OCI-LY1 (cell line): ENCODE measurements at regions not wholly inside any gene's neighbourhood (a gene's known extent, or its start where the extent isn't known, plus 50 kb on each side); places are given as distances from the start of the nearest gene placed in this dataset.

ENCODE experiments used
- H2AFZ ChIP-seq: fragments of 200-600 bp; sonication (generic), shearing (Covaris generic); 2 replicates; pipeline ENCODE4 v1.6.0; 2014; ENCODE audit warnings: antibody characterized with exemption, mild to moderate bottlenecking, low read length
- H3F3A ChIP-seq: fragments of 200-600 bp; sonication (generic), shearing (Covaris generic); 2 replicates; pipeline ENCODE4 v1.6.0; 2014; ENCODE audit warnings: mild to moderate bottlenecking, antibody characterized with exemption, low read length, moderate library complexity; ENCODE audit not compliant: insufficient read depth
- H3K27ac ChIP-seq: fragments of 200-600 bp; sonication (generic); 2 replicates; pipeline ENCODE4 v1.5.1; 2014; ENCODE audit warnings: low read length, mixed run types, mild to moderate bottlenecking, low read depth; ENCODE audit not compliant: poor library complexity, severe bottlenecking
- H3K27me3 ChIP-seq: fragments of 200-600 bp; sonication (generic); 2 replicates; pipeline ENCODE4 v1.6.0; 2014; ENCODE audit warnings: antibody characterized with exemption, mild to moderate bottlenecking, low read length, moderate library complexity; ENCODE audit not compliant: insufficient read depth
- H3K36me3 ChIP-seq: fragments of 200-600 bp; sonication (generic); 2 replicates; pipeline ENCODE4 v1.6.1; 2014; ENCODE audit warnings: mild to moderate bottlenecking, antibody characterized with exemption, low read length, moderate library complexity, mixed read lengths; ENCODE audit not compliant: insufficient read depth
- H3K4me1 ChIP-seq: fragments of 200-600 bp; sonication (generic); 2 replicates; pipeline ENCODE4 v1.5.1; 2014; ENCODE audit warnings: mild to moderate bottlenecking, low read length, moderate library complexity; ENCODE audit not compliant: insufficient read depth, severe bottlenecking
- H3K4me2 ChIP-seq: fragments of 200-600 bp; sonication (generic), shearing (Covaris generic); 2 replicates; pipeline ENCODE4 v1.6.1; 2014; ENCODE audit warnings: low read length
- H3K4me3 ChIP-seq: fragments of 200-600 bp; sonication (generic); 2 replicates; pipeline ENCODE4 v1.5.1; 2014; ENCODE audit warnings: low read length, low read depth, mild to moderate bottlenecking, mixed read lengths; ENCODE audit not compliant: poor library complexity, severe bottlenecking
- H3K79me2 ChIP-seq: fragments of 200-600 bp; shearing (Covaris generic); 2 replicates; pipeline ENCODE4 v1.6.1; 2016; ENCODE audit warnings: mixed run types, low read length, mixed read lengths; ENCODE audit not compliant: insufficient read depth
- H3K9ac ChIP-seq: fragments of 200-600 bp; sonication (generic), shearing (Covaris generic); 2 replicates; pipeline ENCODE4 v1.6.1; 2014; ENCODE audit warnings: mild to moderate bottlenecking, low read length, mixed read lengths
- H3K9me2 ChIP-seq: fragments of 200-600 bp; sonication (generic), shearing (Covaris generic); 2 replicates; pipeline ENCODE4 v1.6.1; 2014; ENCODE audit warnings: low read depth, mild to moderate bottlenecking, low read length, mixed read lengths
- H3K9me3 ChIP-seq: fragments of 200-600 bp; shearing (Covaris generic); 2 replicates; pipeline ENCODE4 v1.6.1; 2014; ENCODE audit warnings: low read length, mixed read lengths
- H4K20me1 ChIP-seq: fragments of 200-600 bp; sonication (generic), shearing (Covaris generic); 2 replicates; pipeline ENCODE4 v1.6.0; 2016; ENCODE audit warnings: mild to moderate bottlenecking, low read length; ENCODE audit not compliant: insufficient read depth
- EZH2 ChIP-seq: fragments of 200-600 bp; sonication (generic), shearing (Covaris generic); IDR thresholded peaks from 2 replicates; pipeline ENCODE4 v1.8.0; 2017; ENCODE audit warnings: borderline replicate concordance, mixed run types, mild to moderate bottlenecking, antibody characterized with exemption, low read length, moderate library complexity, mixed read lengths
- TF ChIP-seq, protein P1 (sequence below): fragments of 200-600 bp; sonication (generic), shearing (Covaris generic); IDR thresholded peaks from 2 replicates; pipeline ENCODE4 v1.5.1; 2017; ENCODE audit warnings: mild to moderate bottlenecking, antibody characterized with exemption, low read length, moderate library complexity, mixed read lengths

- Histone ChIP-seq H3K4me3 (no peak overlapping the region), H4K20me1 (no peaks in the 10 kb centered on the region), H2AFZ (no peak overlapping the region), H3K27ac (no peak overlapping the region), H3K27me3 (no peaks in the 10 kb centered on the region), H3K9ac (no peak overlapping the region), H3F3A (no peaks in the 10 kb centered on the region), H3K9me2 (no peaks in the 10 kb centered on the region), H3K36me3 (no peaks in the 10 kb centered on the region), H3K4me1 (no peaks in the 10 kb centered on the region), H3K4me2 (no peak overlapping the region), H3K79me2 (no peaks in the 10 kb centered on the region), H3K9me3 (no peaks in the 10 kb centered on the region)
- TF ChIP-seq EZH2, result no peak
- TF ChIP-seq, protein P1, sequence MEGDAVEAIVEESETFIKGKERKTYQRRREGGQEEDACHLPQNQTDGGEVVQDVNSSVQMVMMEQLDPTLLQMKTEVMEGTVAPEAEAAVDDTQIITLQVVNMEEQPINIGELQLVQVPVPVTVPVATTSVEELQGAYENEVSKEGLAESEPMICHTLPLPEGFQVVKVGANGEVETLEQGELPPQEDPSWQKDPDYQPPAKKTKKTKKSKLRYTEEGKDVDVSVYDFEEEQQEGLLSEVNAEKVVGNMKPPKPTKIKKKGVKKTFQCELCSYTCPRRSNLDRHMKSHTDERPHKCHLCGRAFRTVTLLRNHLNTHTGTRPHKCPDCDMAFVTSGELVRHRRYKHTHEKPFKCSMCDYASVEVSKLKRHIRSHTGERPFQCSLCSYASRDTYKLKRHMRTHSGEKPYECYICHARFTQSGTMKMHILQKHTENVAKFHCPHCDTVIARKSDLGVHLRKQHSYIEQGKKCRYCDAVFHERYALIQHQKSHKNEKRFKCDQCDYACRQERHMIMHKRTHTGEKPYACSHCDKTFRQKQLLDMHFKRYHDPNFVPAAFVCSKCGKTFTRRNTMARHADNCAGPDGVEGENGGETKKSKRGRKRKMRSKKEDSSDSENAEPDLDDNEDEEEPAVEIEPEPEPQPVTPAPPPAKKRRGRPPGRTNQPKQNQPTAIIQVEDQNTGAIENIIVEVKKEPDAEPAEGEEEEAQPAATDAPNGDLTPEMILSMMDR, result no peak
Measured at GRCh38 chr6:8973395-8973794, 538.0 kb upstream of the SLC35B3 start.

GRCh38 chr6:8969747-8970146 lies 534.4 kb upstream of the SLC35B3 start:
- Histone ChIP-seq H4K20me1 (no peaks in the 10 kb centered on the region), H3K4me2 (no peak overlapping the region), H3F3A (no peaks in the 10 kb centered on the region), H3K4me1 (no peaks in the 10 kb centered on the region), H3K9me3 (no peaks in the 10 kb centered on the region), H2AFZ (no peak overlapping the region), H3K9me2 (no peaks in the 10 kb centered on the region), H3K27me3 (no peaks in the 10 kb centered on the region), H3K9ac (no peak overlapping the region), H3K27ac (no peak overlapping the region), H3K79me2 (no peaks in the 10 kb centered on the region), H3K4me3 (no peak overlapping the region), H3K36me3 (no peaks in the 10 kb centered on the region)
- TF ChIP-seq, protein P1, result no peak
- TF ChIP-seq EZH2, result no peak

GRCh38 chr6:8958894-8959511 lies 523.7 kb upstream of the SLC35B3 start:
- Histone ChIP-seq H4K20me1 (no peaks in the 10 kb centered on the region), H3K4me1 (no peaks in the 10 kb centered on the region), H3K4me3 (no peak overlapping the region), H3K9me2 (no peaks in the 10 kb centered on the region), H3K9me3 (no peaks in the 10 kb centered on the region), H3F3A (no peaks in the 10 kb centered on the region), H3K4me2 (no peak overlapping the region), H3K27ac (no peak overlapping the region), H3K36me3 (no peaks in the 10 kb centered on the region), H2AFZ (no peak overlapping the region), H3K79me2 (no peaks in the 10 kb centered on the region), H3K9ac (no peak overlapping the region), H3K27me3 (no peaks in the 10 kb centered on the region)
- TF ChIP-seq, protein P1, result no peak
- no peak for TF ChIP-seq EZH2
